HepG2 (cell line): ENCODE measurements at regions not wholly inside any gene's neighbourhood (a gene's known extent, or its start where the extent isn't known, plus 50 kb on each side); places are given as distances from the start of the nearest gene placed in this dataset.

Source experiments
- ATAC-seq: fragments of 200-7000 bp; cut with Tn5 transposase; 3 replicates; pipeline ENCODE4 v1.9.1; 2020; ENCODE audit warnings: mild to moderate bottlenecking, moderate library complexity
- BruUV-seq: library from RNA; stranded (reverse); fragments of 400-500 nt; replicated peaks from 2 replicates; lab custom pipeline; 2021; lab: Mats Ljungman, UMichigan
- CTCF ChIA-PET: fragments of 300-600 bp; formaldehyde crosslinking; extraction: SDS; loops from one replicate; lab custom pipeline; 2021; ENCODE audit warnings: low total read pairs, inconsistent platforms, low intra/inter-chr PET ratio; lab: Yijun Ruan, JAX
- POLR2A ChIA-PET: fragments of 350-600 bp; sonication (Branson Sonifier 250); formaldehyde crosslinking; loops from one replicate; lab custom pipeline; 2020; ENCODE audit warnings: antibody characterized with exemption, inconsistent platforms; lab: Yijun Ruan, JAX
- DNase-seq: peaks from one replicate; pipeline ENCODE4 v3.0.0-alpha.2; 2015; ENCODE audit warnings: low spot score
- FAIRE-seq: peaks from 3 replicates; lab custom pipeline; 2011; peaks lifted over from hg19 to GRCh38; lab: Jason Lieb, UNC
- H2AFZ ChIP-seq: one replicate; pipeline ENCODE4 v1.6.1; 2011; ENCODE audit warnings: low read length, inconsistent platforms
- H3K27ac ChIP-seq: fragments of 300-600 bp; 3 replicates; pipeline ENCODE4 v1.8.0; 2011; ENCODE audit warnings: mixed run types, mild to moderate bottlenecking, mixed read lengths, low read length, inconsistent platforms; ENCODE audit not compliant: insufficient read depth; ENCODE audit errors: extremely low read length
- H3K27me3 ChIP-seq, 2 experiments: fragments of 200-600 bp in 1 of 2; 2 replicates in 1 of 2; 3 replicates in 1 of 2; pipeline versions ENCODE4 v1.6.0 to v1.8.0; 2011; ENCODE audit warnings: low read length in 2 of 2, mild to moderate bottlenecking in 2 of 2, moderate library complexity in 2 of 2, inconsistent platforms in 1 of 2; ENCODE audit not compliant: insufficient read depth in 2 of 2, control insufficient read depth in 1 of 2
- H3K36me3 ChIP-seq, 2 experiments: fragments of 200-600 bp in 1 of 2; replicated peaks in 1 of 2; 2 replicates in 1 of 2; 3 replicates in 1 of 2; pipeline versions ENCODE4 v1.5.1 to v1.8.0; 2011; ENCODE audit warnings: low read length in 2 of 2, inconsistent platforms in 1 of 2; ENCODE audit not compliant: insufficient read depth in 2 of 2, control insufficient read depth in 1 of 2
- H3K4me1 ChIP-seq: 2 replicates; pipeline ENCODE4 v1.5.1; 2012; ENCODE audit warnings: low read length, inconsistent platforms; ENCODE audit not compliant: insufficient read depth
- H3K4me2 ChIP-seq: 2 replicates; pipeline ENCODE4 v1.6.0; 2011; ENCODE audit warnings: low read depth, low read length, inconsistent platforms
- H3K4me3 ChIP-seq, 3 experiments: fragments of 200-600 bp in 1 of 3; sonication (generic), shearing (Covaris generic) in 1 of 3; replicated peaks in 1 of 3; 2 replicates each; pipeline ENCODE4 v1.5.1; 2011 to 2016; ENCODE audit warnings: low read length in 3 of 3, inconsistent platforms in 2 of 3, low read depth in 2 of 3, mild to moderate bottlenecking in 2 of 3, control low read depth in 1 of 3, mixed read lengths in 1 of 3; ENCODE audit not compliant: insufficient read depth in 1 of 3
- H3K79me2 ChIP-seq: one replicate; pipeline ENCODE4 v1.6.1; 2011; ENCODE audit warnings: low read length, inconsistent platforms; ENCODE audit not compliant: insufficient read depth
- H3K9ac ChIP-seq: 2 replicates; pipeline ENCODE4 v1.6.0; 2011; ENCODE audit warnings: mild to moderate bottlenecking, low read depth, low read length, inconsistent platforms; ENCODE audit not compliant: insufficient read depth
- H3K9me3 ChIP-seq: 2 replicates; pipeline ENCODE4 v1.5.1; 2012; ENCODE audit warnings: mild to moderate bottlenecking, low read length
- H4K20me1 ChIP-seq: 2 replicates; pipeline ENCODE4 v1.6.0; 2011; ENCODE audit warnings: inconsistent platforms, mild to moderate bottlenecking, low read length, moderate library complexity; ENCODE audit not compliant: insufficient read depth
- ARNTL ChIP-seq: sonication (generic); formaldehyde crosslinking; IDR thresholded peaks from 2 replicates; pipeline ENCODE4 v1.4.0; 2020; ENCODE audit warnings: mild to moderate bottlenecking, missing genetic modification reagents
- CCAR2 ChIP-seq: fragments of 200-400 bp; formaldehyde crosslinking; optimal IDR thresholded peaks from 2 replicates; pipeline ENCODE3; 2018; ENCODE audit warnings: low read depth, mild to moderate bottlenecking, low read length, moderate library complexity
- CEBPB ChIP-seq: IDR thresholded peaks from 2 replicates; pipeline ENCODE4 v1.6.1; 2011; ENCODE audit warnings: low read depth, low read length, improper control_type of control experiment, borderline replicate concordance
- ELF1 ChIP-seq: sonication (generic); formaldehyde crosslinking; IDR thresholded peaks from 2 replicates; pipeline ENCODE4 v1.4.0; 2020; ENCODE audit warnings: missing genetic modification reagents
- MAZ ChIP-seq, 2 experiments: sonication (generic) in 1 of 2; formaldehyde crosslinking in 1 of 2; IDR thresholded peaks; 2 replicates each; pipeline versions ENCODE4 v1.5.0 to v1.6.1; 2012 to 2020; ENCODE audit warnings: low read depth in 2 of 2, mild to moderate bottlenecking in 2 of 2, borderline replicate concordance in 1 of 2, improper control_type of control experiment in 1 of 2, low read length in 1 of 2, missing genetic modification reagents in 1 of 2, moderate library complexity in 1 of 2
- ZFP90 ChIP-seq: sonication (generic); formaldehyde crosslinking; IDR thresholded peaks from 2 replicates; pipeline ENCODE4 v1.8.0; 2022; ENCODE audit warnings: missing genetic modification reagents, mild to moderate bottlenecking, inconsistent platforms, borderline replicate concordance
- ZNF460 ChIP-seq: sonication (generic); formaldehyde crosslinking; IDR thresholded peaks from 2 replicates; pipeline ENCODE4 v1.5.1; 2020; ENCODE audit warnings: missing genetic modification reagents, mild to moderate bottlenecking, borderline replicate concordance
- WGBS: methylation state at CpG from one replicate; pipeline ENCODE4 v1.1.6; 2017; ENCODE audit warnings: low lambda C conversion rate; 5-methylcytosine and 5-hydroxymethylcytosine counted together
- in situ Hi-C: cut with HindIII; loops from 2 replicates; pipeline ENCODE4 v1.10.0; 2017; ENCODE audit warnings: low pct_unique_long_range_greater_than_20kb; ENCODE audit not compliant: extremely low pct_ligation_motif_present
- intact Hi-C: fragments of 100-400 bp; cut with micrococcal nuclease; formaldehyde crosslinking; loops from one replicate; pipeline ENCODE4 v1.10.0; 2022; ENCODE audit not compliant: unreplicated experiment
- TF ChIP-seq, protein P1 (sequence below): sonication (generic); formaldehyde crosslinking; conservative IDR thresholded peaks from 2 replicates; pipeline ENCODE4 v1.8.0; 2022; ENCODE audit warnings: missing genetic modification reagents
- TF ChIP-seq, protein P2 (sequence below): sonication (generic); formaldehyde crosslinking; IDR thresholded peaks from 2 replicates; pipeline ENCODE4 v1.5.0; 2020; ENCODE audit warnings: mild to moderate bottlenecking, missing genetic modification reagents

DNA sequence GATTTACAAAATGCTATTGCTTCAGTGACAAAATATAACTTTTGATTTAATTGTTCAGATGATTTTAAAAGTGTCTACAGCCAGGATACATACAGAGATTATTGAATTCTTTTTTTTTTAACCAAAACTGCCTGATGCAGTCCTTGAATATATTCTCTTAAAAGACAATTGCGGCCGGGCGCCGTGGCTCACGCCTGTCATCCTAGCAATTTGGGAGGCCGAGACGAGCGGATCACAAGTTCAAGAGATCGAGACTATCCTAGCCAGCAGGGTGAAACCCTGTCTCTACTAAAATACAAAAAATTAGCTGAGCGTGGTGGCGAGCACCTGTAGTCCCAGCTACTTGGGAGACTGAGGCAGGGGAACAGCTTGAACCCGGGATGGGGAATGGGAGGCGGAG lies 497.0 kb upstream of the FSIP2 start:
- no peak for DNase-seq
- in situ Hi-C loops, result no loop called here
- Histone ChIP-seq H3K9ac (no peak overlapping the region), H3K36me3 (no peaks in the 10 kb centered on the region)
- no TSS peak for BruUV-seq
- CTCF ChIA-PET, result no interaction called here
- TF ChIP-seq ARNTL (CRISPR knock-in tag), result no peak
- TF ChIP-seq MAZ (IDR thresholded peaks at IDR 0.05; ENCODE audit: borderline replicate concordance, low read depth, low read length), result no peak
- TF ChIP-seq MAZ (CRISPR knock-in tag; IDR thresholded peaks at IDR 0.05; ENCODE audit: low read depth), result no peak
- no peak for TF ChIP-seq ZFP90
- no peak for TF ChIP-seq ZNF460
- TF ChIP-seq, all 625 proteins: peak for 0
- intact Hi-C loops, result no loop called here
- Histone ChIP-seq H4K20me1 (no peaks in the 10 kb centered on the region), H3K9me3 (peaks cover 17% of the 10 kb centered on the region), H3K27me3 (no peaks in the 10 kb centered on the region), H2AFZ (no peak overlapping the region), H3K27ac (no peak overlapping the region), H3K4me2 (no peak overlapping the region), H3K4me1 (no peaks in the 10 kb centered on the region), H3K79me2 (no peaks in the 10 kb centered on the region), H3K4me3 (no peak overlapping the region)
- FAIRE-seq, result no peak
- no peak for ATAC-seq
- POLR2A ChIA-PET, result no interaction called here
- WGBS, result 12% methylated on average over 13 of the region's 13 CpGs

DNA sequence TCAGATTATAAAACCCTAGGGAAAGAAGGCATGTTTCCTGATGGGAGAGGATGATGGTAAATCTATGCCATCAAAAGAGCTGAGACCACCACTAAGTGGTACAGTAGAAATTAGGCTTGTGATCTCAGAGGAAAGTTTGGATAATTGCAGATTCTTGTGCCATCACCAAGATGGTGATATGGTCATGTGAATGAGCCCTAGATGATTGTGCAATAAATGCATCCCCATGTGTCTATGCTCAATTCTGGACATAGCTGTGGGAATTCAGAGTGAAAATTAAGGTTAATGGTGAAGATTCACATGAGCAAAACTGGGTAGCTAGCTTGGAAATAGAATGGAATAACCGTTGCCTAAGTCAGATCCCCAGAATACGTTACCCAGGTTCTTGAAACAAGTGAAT lies 496.1 kb upstream of the FSIP2 start:
- H3K27me3 ChIP-seq, result no peaks in the 10 kb centered on the region
- WGBS, result 2% methylated on average over 2 of the region's 2 CpGs
- H3K36me3 ChIP-seq, result no peaks in the 10 kb centered on the region
- H3K27ac ChIP-seq, result no peak overlapping the region
- no peaks in the 10 kb centered on the region for H4K20me1 ChIP-seq
- H3K9me3 ChIP-seq, result peaks cover 9% of the 10 kb centered on the region
- FAIRE-seq (no peak), DNase-seq (no peak)
- H3K4me2 ChIP-seq, result no peak overlapping the region
- intact Hi-C loops, result no loop called here
- H3K4me1 ChIP-seq, result no peaks in the 10 kb centered on the region
- CTCF ChIA-PET, result no interaction called here
- H3K79me2 ChIP-seq, result no peaks in the 10 kb centered on the region
- no peak overlapping the region for H3K9ac ChIP-seq
- in situ Hi-C loops, result no loop called here
- BruUV-seq, result no TSS peak
- POLR2A ChIA-PET, result no interaction called here
- no peak overlapping the region for H3K4me3 ChIP-seq
- no peak overlapping the region for H2AFZ ChIP-seq
- TF ChIP-seq, protein P1, sequence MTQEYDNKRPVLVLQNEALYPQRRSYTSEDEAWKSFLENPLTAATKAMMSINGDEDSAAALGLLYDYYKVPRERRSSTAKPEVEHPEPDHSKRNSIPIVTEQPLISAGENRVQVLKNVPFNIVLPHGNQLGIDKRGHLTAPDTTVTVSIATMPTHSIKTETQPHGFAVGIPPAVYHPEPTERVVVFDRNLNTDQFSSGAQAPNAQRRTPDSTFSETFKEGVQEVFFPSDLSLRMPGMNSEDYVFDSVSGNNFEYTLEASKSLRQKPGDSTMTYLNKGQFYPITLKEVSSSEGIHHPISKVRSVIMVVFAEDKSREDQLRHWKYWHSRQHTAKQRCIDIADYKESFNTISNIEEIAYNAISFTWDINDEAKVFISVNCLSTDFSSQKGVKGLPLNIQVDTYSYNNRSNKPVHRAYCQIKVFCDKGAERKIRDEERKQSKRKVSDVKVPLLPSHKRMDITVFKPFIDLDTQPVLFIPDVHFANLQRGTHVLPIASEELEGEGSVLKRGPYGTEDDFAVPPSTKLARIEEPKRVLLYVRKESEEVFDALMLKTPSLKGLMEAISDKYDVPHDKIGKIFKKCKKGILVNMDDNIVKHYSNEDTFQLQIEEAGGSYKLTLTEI, result no peak
- peak; percentile 90 for TF ChIP-seq CEBPB
- no peak for TF ChIP-seq CCAR2
- no peak for TF ChIP-seq ELF1 (CRISPR knock-in tag)
- TF ChIP-seq, protein P2, sequence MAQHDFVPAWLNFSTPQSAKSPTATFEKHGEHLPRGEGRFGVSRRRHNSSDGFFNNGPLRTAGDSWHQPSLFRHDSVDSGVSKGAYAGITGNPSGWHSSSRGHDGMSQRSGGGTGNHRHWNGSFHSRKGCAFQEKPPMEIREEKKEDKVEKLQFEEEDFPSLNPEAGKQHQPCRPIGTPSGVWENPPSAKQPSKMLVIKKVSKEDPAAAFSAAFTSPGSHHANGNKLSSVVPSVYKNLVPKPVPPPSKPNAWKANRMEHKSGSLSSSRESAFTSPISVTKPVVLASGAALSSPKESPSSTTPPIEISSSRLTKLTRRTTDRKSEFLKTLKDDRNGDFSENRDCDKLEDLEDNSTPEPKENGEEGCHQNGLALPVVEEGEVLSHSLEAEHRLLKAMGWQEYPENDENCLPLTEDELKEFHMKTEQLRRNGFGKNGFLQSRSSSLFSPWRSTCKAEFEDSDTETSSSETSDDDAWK (CRISPR knock-in tag), result no peak
- TF ChIP-seq, all 625 proteins: peak for 1
- no peak for ATAC-seq
